ENCODE measurements at regions not wholly inside any gene's neighbourhood (a gene's known extent, or its start where the extent isn't known, plus 50 kb on each side); places are given as distances from the start of the nearest gene placed in this dataset.
"Not testable (repeated sequence)": the region's sequence is repeated elsewhere in the genome, so short reads cannot be mapped to it uniquely, and the experiment has no call there.

DNA sequence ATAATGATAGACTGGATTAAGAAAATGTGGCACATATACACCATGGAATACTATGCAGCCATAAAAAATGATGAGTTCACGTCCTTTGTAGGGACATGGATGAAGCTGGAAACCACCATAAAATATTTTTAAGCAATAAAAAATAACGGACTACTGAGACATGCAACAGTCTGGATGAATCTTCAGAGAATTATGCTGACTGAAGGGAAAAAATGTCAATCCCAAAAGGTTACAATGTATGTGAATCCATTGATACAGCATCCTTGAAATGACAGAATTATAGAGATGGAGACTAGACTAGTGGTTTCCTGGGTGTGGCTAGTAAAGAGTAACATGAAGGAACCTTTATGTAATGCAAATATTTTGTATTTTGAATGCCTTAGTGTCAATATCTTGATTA is 1808.6 kb upstream of the NUDT12 start:
- no peak for DNase-seq

DNA sequence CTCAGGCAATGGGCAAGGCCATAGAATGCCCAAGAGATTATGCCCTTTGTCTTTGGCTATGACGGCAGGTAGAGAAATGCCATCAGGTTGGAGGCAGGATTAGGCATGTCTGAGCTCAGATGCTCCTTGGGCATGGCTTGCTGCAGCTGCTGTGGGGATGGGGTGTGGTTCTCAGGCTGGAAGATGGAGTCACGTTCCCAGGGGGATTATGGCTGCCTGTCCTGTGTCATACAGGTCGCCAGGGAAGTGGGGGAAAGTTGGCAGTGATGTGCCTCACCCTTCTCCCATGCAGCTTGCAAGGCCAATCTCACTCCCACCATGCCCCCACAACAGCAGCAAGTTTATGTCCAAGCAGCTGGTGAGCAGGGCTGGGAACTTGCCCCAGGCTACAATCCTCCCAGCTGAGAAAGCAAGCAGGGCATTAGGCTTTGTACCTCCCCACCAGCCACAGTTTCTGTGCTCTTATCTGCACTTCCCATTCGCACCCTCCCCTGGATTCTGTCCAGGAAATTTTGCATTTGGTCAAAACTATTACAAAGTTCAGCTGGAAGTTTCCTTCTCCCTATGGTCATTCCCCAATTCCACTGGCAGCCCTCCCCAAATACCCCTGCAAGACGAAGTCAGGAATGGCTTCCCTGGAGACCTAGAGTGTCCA is 1788.0 kb upstream of the NUDT12 start:
- DNase-seq: no peak

DNA sequence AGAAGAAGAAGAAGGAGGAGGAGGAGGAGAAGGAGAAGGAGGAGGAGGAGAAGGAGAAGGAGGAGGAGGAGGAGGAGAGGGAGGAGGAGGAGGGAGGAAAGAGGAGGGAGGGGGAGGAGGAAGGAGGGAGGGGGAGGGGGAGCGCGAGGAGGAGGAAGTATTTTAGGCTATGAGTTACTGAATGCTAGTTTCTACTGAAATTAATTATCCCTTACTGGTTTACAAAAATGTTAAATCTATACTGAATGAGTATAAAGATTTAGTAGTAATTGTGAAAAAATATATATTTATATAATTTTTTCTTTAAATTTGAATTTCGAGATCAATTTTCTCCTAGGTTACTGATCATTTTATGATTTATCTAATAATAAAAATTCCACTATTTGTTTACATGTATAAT is 1769.0 kb upstream of the NUDT12 start:
- no peak for DNase-seq

DNA sequence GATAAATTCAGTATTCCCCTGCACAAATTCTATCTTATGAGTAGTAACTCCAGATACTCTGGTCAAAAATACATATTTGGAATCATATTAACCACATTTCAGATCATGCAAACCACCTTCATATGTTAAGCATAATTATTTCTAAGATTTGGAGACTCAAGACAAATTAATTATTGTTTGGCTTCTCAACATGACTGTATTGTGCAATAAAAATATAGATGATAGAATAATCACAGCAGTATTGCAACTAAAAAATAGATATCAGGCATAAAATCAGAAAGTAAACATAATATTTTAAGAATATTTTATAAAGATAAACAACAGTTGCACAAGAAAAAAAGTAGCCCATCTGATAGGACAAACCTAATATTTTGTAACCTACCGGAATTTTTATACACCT is 1767.6 kb upstream of the NUDT12 start:
- no peak for DNase-seq

DNA sequence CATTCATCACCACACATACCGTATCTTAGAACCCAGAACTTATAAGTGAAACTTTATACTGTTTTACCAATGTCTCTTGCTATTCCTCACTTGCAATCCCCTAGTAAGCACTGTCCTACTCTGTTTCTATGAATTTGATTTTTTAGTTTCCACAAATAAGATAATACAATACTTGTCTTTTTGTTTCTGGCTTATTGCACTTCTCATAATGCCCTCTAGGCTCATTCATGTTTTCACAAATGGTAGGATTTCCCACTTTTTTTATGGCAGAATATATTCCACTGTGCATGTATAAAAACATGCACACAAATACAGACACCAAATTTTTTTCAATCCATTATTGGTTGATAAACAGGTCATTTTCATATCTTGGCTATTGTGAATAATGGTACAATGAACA is 1742.3 kb upstream of the NUDT12 start:
- no peak for DNase-seq

- no peak for DNase-seq
Observed at GRCh38 chr5:105288946-105289345, 1726.4 kb upstream of the NUDT12 start.

- DNase-seq: no peak
Observed at GRCh38 chr5:105283134-105283533, 1720.5 kb upstream of the NUDT12 start.

- no peak for DNase-seq
Observed at GRCh38 chr5:105274079-105274478, 1711.5 kb upstream of the NUDT12 start.

- no peak for DNase-seq
Observed at GRCh38 chr5:105263515-105263914, 1700.9 kb upstream of the NUDT12 start.

DNA sequence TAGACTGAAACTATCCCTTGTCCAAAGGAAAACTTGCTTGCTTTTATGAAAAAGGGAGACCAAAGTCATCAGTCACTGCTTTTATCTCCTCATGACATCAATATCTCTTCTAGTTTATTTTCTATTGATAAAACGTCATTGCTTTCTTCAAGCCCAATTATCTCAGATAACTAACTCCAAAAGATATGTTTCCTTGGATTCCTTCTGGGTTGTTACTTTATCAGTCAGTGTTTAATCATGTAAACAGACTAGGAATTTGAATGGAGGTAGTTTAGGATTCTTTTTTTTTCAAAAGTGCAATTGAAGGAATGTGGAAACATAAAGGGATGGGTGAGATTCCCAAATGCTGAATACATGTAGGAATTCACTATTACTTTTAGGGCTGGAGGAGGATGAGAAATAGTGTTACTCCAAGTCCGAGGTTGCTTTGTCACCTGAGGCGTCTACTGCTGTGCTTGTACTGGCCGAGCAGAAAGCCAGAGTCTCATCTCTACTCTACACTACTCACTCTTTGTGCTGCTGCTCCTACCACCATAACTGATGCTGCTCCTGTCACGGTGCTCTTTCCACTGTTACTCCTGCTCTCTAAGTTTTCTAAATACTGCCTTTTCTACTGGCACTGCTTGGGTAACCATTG is 1697.1 kb upstream of the NUDT12 start:
- DNase-seq: no peak

DNA sequence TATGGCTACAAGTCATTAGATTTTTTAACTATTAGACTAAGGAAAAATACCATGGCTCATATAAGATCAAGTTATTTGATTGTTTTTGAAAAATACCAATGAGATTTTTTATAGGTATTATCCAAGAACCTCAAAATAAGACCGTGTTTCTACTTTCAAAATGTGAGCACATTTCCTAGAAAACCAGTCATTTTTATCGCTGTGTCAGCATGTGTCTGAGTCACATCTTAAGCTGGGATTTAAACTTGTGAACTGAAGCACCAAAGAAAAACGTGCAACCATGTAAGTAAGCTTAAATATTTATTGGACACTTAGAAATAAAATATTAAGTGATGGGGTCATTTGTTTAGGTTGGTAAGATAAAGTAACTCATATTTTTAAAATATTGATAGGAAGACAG is 1676.0 kb upstream of the NUDT12 start:
- DNase-seq: no peak

DNA sequence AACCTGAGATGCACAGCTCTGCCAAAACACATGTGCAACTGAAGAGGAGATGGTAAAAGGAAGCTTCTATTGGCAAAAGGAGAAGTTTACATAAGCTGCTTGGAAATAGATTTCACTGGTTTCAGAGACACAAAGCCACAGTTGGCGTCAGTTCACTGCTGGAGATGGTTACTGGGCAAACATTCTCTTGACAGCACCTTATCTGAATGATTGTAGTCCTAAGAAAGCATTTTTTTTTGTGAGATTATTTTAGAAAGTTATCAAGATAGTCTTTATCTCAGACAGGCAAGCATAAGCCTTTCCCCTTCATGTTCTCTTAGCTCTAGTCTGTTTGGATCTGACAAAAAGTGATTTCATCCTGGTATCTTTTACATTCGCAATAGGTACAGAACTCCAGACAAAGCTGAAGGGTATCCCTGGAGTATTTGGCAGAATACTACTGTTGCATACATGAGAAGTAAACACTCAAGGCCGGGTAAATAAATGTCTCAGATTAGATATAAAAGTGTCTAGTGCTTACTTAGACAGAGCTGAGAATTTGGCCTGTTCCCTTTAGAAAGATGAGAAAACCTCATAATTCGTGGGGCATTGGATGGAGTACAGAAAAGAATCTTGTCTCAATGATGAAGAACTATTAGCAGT is 1668.0 kb upstream of the NUDT12 start:
- no peak for DNase-seq

- no peak for DNase-seq
Observed at GRCh38 chr5:105218018-105218417, 1655.4 kb upstream of the NUDT12 start.

DNA sequence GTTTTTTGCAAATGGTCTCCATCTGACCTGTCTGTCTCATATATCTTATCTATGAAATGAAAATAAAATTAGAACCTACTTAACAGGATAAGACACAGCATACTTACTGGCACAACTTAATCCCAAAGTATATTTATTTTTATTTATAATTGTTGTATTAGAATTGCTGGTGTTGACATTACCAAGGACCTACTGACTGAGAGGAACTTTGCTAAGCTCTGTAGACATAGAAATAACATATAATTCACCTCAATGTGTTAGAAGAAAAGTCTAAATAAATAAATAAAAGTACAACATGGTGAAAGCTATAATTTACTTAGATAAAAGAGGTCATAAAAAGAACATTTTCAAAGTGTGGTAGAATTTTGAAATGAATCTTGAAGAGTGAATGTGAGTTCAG is 1650.5 kb upstream of the NUDT12 start:
- DNase-seq: no peak

GRCh38 chr5:105207066-105207465 is 1644.5 kb upstream of the NUDT12 start:
- DNase-seq: no peak

GRCh38 chr5:105197531-105197930 is 1634.9 kb upstream of the NUDT12 start:
- no peak for DNase-seq

DNA sequence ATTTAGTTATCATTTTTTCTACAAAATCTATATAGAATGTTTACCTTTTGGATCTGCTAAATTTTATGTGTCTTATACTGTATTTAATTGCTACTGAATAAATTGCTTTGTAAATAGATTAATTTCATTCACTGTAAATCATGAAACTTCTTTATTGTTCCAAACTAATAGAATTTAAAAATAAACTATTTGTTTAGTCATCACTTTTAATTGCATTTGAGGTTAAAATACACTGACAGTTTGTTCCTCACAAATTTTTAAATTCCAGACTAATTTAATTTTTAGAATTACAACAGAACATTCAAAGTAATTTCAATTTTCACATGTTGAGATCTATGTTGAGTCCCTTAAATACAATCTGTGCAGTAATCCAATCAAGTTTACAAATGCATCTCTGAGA is 1633.2 kb upstream of the NUDT12 start:
- DNase-seq: no peak

- no peak for DNase-seq
Observed at GRCh38 chr5:105172918-105173317, 1610.3 kb upstream of the NUDT12 start.

- DNase-seq: no peak
Observed at GRCh38 chr5:105168806-105169205, 1606.2 kb upstream of the NUDT12 start.

DNA sequence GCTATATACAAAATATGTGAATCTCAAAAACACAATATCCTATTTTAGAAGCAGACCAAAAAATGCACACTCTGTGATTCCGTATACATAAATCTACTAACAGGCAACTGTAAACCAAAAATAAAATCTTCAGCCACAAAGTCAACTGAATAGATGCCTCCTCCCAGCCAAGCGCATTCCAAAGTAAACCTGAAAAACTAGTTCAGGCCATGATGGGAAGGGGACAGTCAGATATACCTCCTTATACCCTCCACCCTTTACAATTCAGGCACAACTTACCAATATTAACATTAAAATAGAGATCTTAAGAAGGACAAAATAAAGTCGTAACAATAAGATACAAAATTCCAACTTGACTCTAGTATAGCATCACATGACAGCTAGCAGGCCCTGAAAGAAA is 1604.5 kb upstream of the NUDT12 start:
- DNase-seq: no peak

GRCh38 chr5:105163547-105163946 is 1601.0 kb upstream of the NUDT12 start:
- DNase-seq: no peak

DNA sequence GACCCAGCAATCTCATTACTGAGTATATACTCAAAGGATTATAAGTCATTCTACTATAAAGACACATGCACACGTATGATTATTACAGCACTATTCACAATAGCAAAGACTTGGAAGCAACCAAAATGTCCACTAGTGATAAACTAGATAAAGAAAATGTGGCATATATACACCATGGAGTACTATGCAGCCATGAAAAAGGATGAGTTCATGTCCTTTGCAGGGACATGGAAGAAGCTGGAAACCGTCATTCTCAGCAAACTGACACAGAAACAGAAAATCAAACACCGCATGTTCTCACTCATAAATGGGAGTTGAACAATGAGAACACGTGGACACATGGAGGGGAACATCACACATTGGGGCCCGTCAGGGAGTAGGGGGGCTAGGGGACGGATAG is 1600.0 kb upstream of the NUDT12 start:
- DNase-seq: not testable (repeated sequence)

DNA sequence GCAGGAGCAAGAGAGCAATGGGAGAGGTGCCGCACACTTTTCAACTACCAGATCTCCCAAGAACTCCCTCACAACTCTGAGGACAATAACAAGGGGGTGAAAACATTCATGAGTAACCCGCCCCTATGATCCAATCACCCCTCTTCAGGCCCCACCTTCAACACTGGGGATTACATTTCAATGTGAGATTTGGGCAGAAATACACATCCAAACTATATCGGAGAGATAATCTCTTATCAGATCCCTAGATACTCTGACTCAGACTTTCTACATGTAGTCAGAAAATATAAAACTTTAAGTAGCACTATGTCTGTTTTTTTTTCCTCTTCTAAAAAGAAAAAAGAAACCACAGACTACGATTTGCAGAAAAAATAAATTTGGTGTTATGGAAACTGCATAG is 1595.9 kb upstream of the NUDT12 start:
- no peak for DNase-seq

DNA sequence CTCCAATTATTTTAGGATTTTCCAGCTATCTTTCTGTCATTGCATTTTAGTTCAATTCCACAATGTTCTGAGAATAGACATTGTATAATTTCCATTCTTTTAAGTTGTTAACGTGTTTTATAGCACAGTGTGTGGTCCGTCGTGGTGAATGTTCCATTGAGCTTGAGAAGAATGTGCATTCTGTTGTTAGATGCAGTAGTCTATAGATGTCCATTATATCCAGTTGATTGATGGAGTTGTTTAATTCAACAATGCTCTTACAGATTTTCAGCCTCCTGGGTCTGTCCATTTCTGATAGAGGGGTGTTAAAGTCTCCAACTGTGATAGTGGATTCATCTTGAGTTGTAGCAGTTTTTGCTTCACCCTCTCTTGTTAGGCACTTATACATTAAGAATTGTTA is 1587.7 kb upstream of the NUDT12 start:
- no peak for DNase-seq

Data from right kidney (tissue), 1 donor.